Psoas muscle (tissue), 7 donors: ENCODE measurements at regions not wholly inside any gene's neighbourhood (a gene's known extent, or its start where the extent isn't known, plus 50 kb on each side); places are given as distances from the start of the nearest gene placed in this dataset.
"Not testable (repeated sequence)": the region's sequence is repeated elsewhere in the genome, so short reads cannot be mapped to it uniquely, and the experiment has no call there.

Experiments
- ATAC-seq, 4 donors: fragments of 200-7000 bp; cut with Tn5 transposase; one replicate each; pipeline ENCODE4 v1.9.1; 2020; ENCODE audit warnings: moderate library complexity in 3 of 4, mild to moderate bottlenecking in 2 of 4
- DNase-seq, 2 donors: peaks; one replicate each; pipeline ENCODE4 v3.0.0-alpha.2; 2020
- H3K27ac ChIP-seq: fragments of 200-600 bp; one replicate; pipeline ENCODE4 v1.8.0; 2022
- H3K27me3 ChIP-seq, 3 donors: fragments of 200-600 bp in 1 of 3; one replicate each; pipeline versions ENCODE4 v1.6.1 to v1.8.0; 2013 to 2022; ENCODE audit warnings: low read length in 2 of 3, mild to moderate bottlenecking in 2 of 3, moderate library complexity in 1 of 3; ENCODE audit not compliant: insufficient read depth in 3 of 3
- H3K36me3 ChIP-seq, 2 donors: fragments of 200-600 bp in 1 of 2; one replicate each; pipeline versions ENCODE4 v1.6.1 to v1.8.0; 2013 to 2022; ENCODE audit warnings: low read depth in 1 of 2, mild to moderate bottlenecking in 1 of 2, moderate library complexity in 1 of 2; ENCODE audit not compliant: insufficient read depth in 1 of 2
- H3K4me1 ChIP-seq: fragments of 200-600 bp; one replicate; pipeline ENCODE4 v1.8.0; 2022
- H3K4me3 ChIP-seq: fragments of 200-600 bp; one replicate; pipeline ENCODE4 v1.8.0; 2022; ENCODE audit warnings: mild to moderate bottlenecking
- H3K9me3 ChIP-seq: fragments of 200-600 bp; one replicate; pipeline ENCODE4 v1.8.0; 2022
- CTCF ChIP-seq: fragments of 200-600 bp; IDR thresholded peaks from one replicate; pipeline ENCODE4 v1.8.0; 2022; ENCODE audit warnings: antibody characterized with exemption
- WGBS, 3 donors: extraction: QIAGEN DNeasy Blood & Tissue Kit; methylation state at CpG; one replicate each; pipeline versions ENCODE4 v1.1.6 to v1.1.7; 2013; 5-methylcytosine and 5-hydroxymethylcytosine counted together
- intact Hi-C, 2 donors: fragments of 100-400 bp; cut with DNase I; formaldehyde crosslinking; loops; one replicate each; pipeline versions ENCODE4 v1.11.0 to v1.14.2; 2022
- donor health status: healthy with polysubstance abuse.
- donor health status: DM: no; HTN: no; CAD: no; lungs with moderate emphysema.
- donor health status: Bipolar disorder and iron deficiency.
- donor health status: healthy.
- donor health status: DM: yes; HTN: yes; CAD: no.
- donor health status: DM: no; HTN: no; CAD: no.
- donor health status: DM: yes; HTN: yes; CAD: no.

GRCh38 chr4:95761426-95761825 is 78.5 kb upstream of the PDHA2 start:
- 66 to 85% (median 76%) methylated on average over 1 of the region's 1 CpG for WGBS, 3 donors
- DNase-seq (no peak), ATAC-seq (no peak)
- no peak for TF ChIP-seq CTCF
- intact Hi-C loops: no loop called here
- no peak overlapping the region for H3K27ac ChIP-seq
- no peaks in the 10 kb centered on the region for H3K9me3 ChIP-seq
- H3K27me3 ChIP-seq: no peaks in the 10 kb centered on the region
- no peaks in the 10 kb centered on the region for H3K36me3 ChIP-seq
- no peak overlapping the region for H3K4me3 ChIP-seq
- H3K4me1 ChIP-seq: no peaks in the 10 kb centered on the region

- H3K27me3 ChIP-seq, H3K4me1 ChIP-seq, H3K4me3 ChIP-seq, H3K36me3 ChIP-seq, ATAC-seq, H3K9me3 ChIP-seq, intact Hi-C loops, H3K27ac ChIP-seq, DNase-seq: not testable (repeated sequence)
- WGBS, 3 donors: 6 to 27% (median 11%) methylated on average over 1 of the region's 1 CpG
These were observed 79.2 kb upstream of the PDHA2 start for GRCh38 chr4:95760646-95761045.

GRCh38 chr4:95758001-95758400 is 81.9 kb upstream of the PDHA2 start:
- intact Hi-C loops: no loop called here
- no peak overlapping the region for H3K4me3 ChIP-seq
- DNase-seq: no peak
- no peak for ATAC-seq
- no peaks in the 10 kb centered on the region for H3K27me3 ChIP-seq
- TF ChIP-seq CTCF: no peak
- H3K9me3 ChIP-seq: no peaks in the 10 kb centered on the region
- no peak overlapping the region for H3K27ac ChIP-seq
- no peaks in the 10 kb centered on the region for H3K4me1 ChIP-seq
- no peaks in the 10 kb centered on the region for H3K36me3 ChIP-seq

GRCh38 chr4:95754667-95755066 is 85.2 kb upstream of the PDHA2 start:
- intact Hi-C loops: no loop called here
- DNase-seq (no peak), ATAC-seq (no peak)
- Histone ChIP-seq H3K4me3 (no peak overlapping the region), H3K36me3 (no peaks in the 10 kb centered on the region), H3K4me1 (no peaks in the 10 kb centered on the region), H3K27ac (no peak overlapping the region), H3K27me3 (no peaks in the 10 kb centered on the region), H3K9me3 (no peaks in the 10 kb centered on the region)
- TF ChIP-seq CTCF: no peak
- WGBS, 3 donors: 72 to 79% (median 72%) methylated on average over 2 of the region's 2 CpGs

- DNase-seq (no peak), ATAC-seq (no peak)
- H3K4me1 ChIP-seq: no peaks in the 10 kb centered on the region
- no peak for TF ChIP-seq CTCF
- intact Hi-C loops: no loop called here
- WGBS, 3 donors: 74 to 82% (median 77%) methylated on average over 3 of the region's 3 CpGs
- no peak overlapping the region for H3K4me3 ChIP-seq
- no peak overlapping the region for H3K27ac ChIP-seq
- H3K36me3 ChIP-seq: no peaks in the 10 kb centered on the region
- no peaks in the 10 kb centered on the region for H3K9me3 ChIP-seq
- H3K27me3 ChIP-seq: no peaks in the 10 kb centered on the region
These were observed 90.7 kb upstream of the PDHA2 start for GRCh38 chr4:95749204-95749603.
